Transverse colon (tissue), 4 donors: ENCODE measurements at regions not wholly inside any gene's neighbourhood (a gene's known extent, or its start where the extent isn't known, plus 50 kb on each side); places are given as distances from the start of the nearest gene placed in this dataset.

Source experiments
- DNase-seq: peaks from one replicate; pipeline ENCODE4 v3.0.0-alpha.2; 2019
- H3K27ac ChIP-seq, 4 donors: fragments of 200-600 bp; sonication (generic); 2 replicates each; pipeline ENCODE4 v1.5.1; 2016 to 2018; ENCODE audit warnings: inconsistent platforms in 4 of 4
- H3K27me3 ChIP-seq: fragments of 200-600 bp; sonication (generic); 2 replicates; pipeline ENCODE4 v1.5.1; 2017; ENCODE audit warnings: inconsistent platforms
- H3K36me3 ChIP-seq, 4 donors: fragments of 200-600 bp; sonication (generic); 2 replicates each; pipeline ENCODE4 v1.5.1; 2017 to 2019; ENCODE audit warnings: inconsistent platforms in 4 of 4
- H3K4me1 ChIP-seq, 4 donors: fragments of 200-600 bp; sonication (generic); 2 replicates each; pipeline ENCODE4 v1.5.1; 2017 to 2020; ENCODE audit warnings: inconsistent platforms in 4 of 4
- H3K4me3 ChIP-seq, 4 donors: fragments of 200-600 bp; sonication (generic); 1 replicate in 1 of 4; 2 replicates in 3 of 4; pipeline versions ENCODE4 v1.5.1 to v1.6.1; 2017 to 2019; ENCODE audit warnings: inconsistent platforms in 4 of 4
- H3K9me3 ChIP-seq, 2 donors: fragments of 200-600 bp; sonication (generic); 2 replicates each; pipeline ENCODE4 v1.5.1; 2017 to 2019; ENCODE audit warnings: inconsistent platforms in 2 of 2
- CTCF ChIP-seq, 5 experiments: fragments of 200-600 bp in 3 of 5; fragments of 450-650 bp in 2 of 5; sonication (generic) in 3 of 5; IDR thresholded peaks; 1 replicate in 2 of 5; 2 replicates in 3 of 5; pipeline ENCODE4 v1.5.1; 2016 to 2017; ENCODE audit warnings: antibody characterized with exemption in 5 of 5, inconsistent platforms in 3 of 5, mild to moderate bottlenecking in 2 of 5, moderate library complexity in 1 of 5
- EP300 ChIP-seq: sonication (generic); formaldehyde crosslinking; IDR thresholded peaks from one replicate; pipeline ENCODE4 v1.6.1; 2017; ENCODE audit warnings: antibody characterized with exemption, low read depth
- POLR2A ChIP-seq: fragments of 450-650 bp; IDR thresholded peaks from one replicate; pipeline ENCODE4 v1.6.1; 2016; ENCODE audit warnings: antibody characterized with exemption, mild to moderate bottlenecking, moderate library complexity
- POLR2AphosphoS5 ChIP-seq, 3 donors: sonication (generic); formaldehyde crosslinking; IDR thresholded peaks; one replicate each; pipeline ENCODE4 v1.6.1; 2016; ENCODE audit warnings: antibody characterized with exemption in 3 of 3
- WGBS, 2 donors: methylation state at CpG; one replicate each; pipeline ENCODE4 v1.1.5; 2018; ENCODE audit warnings: low coverage in 1 of 2; 5-methylcytosine and 5-hydroxymethylcytosine counted together
- in situ Hi-C, 4 donors: fragments of 200-750 bp; cut with MboI; loops; one replicate each; pipeline versions ENCODE4 v1.15.0 to v1.15.1; 2017; ENCODE audit warnings: low sequenced_read_pairs in 3 of 4, low pct_ligation_motif_present in 1 of 4, low pct_unique_long_range_greater_than_20kb in 1 of 4
- intact Hi-C: fragments of 100-400 bp; cut with DNase I; formaldehyde crosslinking; loops from one replicate; pipeline ENCODE4 v1.15.1; 2023; ENCODE audit warnings: low total_unique reads

- in situ Hi-C loops (no loop called here), intact Hi-C loops (no loop called here)
- Histone ChIP-seq H3K36me3 (no peaks in the 10 kb centered on the region), H3K27me3 (no peaks in the 10 kb centered on the region), H3K4me1 (no peaks in the 10 kb centered on the region), H3K4me3 (no peak overlapping the region), H3K27ac (no peak overlapping the region), H3K9me3 (no peaks in the 10 kb centered on the region)
- 68 to 73% methylated on average over 2 to 3 of the region's 3 CpGs for WGBS, 2 donors
- no peak for TF ChIP-seq EP300
- TF ChIP-seq POLR2AphosphoS5 (IDR thresholded peaks at IDR 0.05) = no peak
- no peak for TF ChIP-seq POLR2A
- no peak for TF ChIP-seq CTCF (IDR thresholded peaks at IDR 0.05)
- DNase-seq = no peak
These were observed 284.1 kb upstream of the TENM3 start for GRCh38 chr4:181959121-181959520.

- WGBS, 2 donors = 82 to 92% methylated on average over 3 of the region's 3 CpGs
- TF ChIP-seq CTCF (IDR thresholded peaks at IDR 0.05) = no peak
These were observed 282.8 kb upstream of the TENM3 start for GRCh38 chr4:181960384-181960783.

GRCh38 chr4:181962321-181962720, 280.9 kb upstream of the TENM3 start:
- no peak for DNase-seq
- Histone ChIP-seq H3K36me3 (no peaks in the 10 kb centered on the region), H3K9me3 (no peaks in the 10 kb centered on the region), H3K4me1 (no peaks in the 10 kb centered on the region), H3K27me3 (no peaks in the 10 kb centered on the region), H3K4me3 (no peak overlapping the region), H3K27ac (no peak overlapping the region)
- intact Hi-C loops = no loop called here
- in situ Hi-C loops = no loop called here
- 63 to 74% methylated on average over 4 of the region's 4 CpGs for WGBS, 2 donors
- TF ChIP-seq EP300 = no peak
- no peak for TF ChIP-seq POLR2A
- TF ChIP-seq CTCF (IDR thresholded peaks at IDR 0.05) = no peak
- TF ChIP-seq POLR2AphosphoS5 (IDR thresholded peaks at IDR 0.05) = no peak

More at GRCh38 chr4:181960384-181960783, 282.8 kb upstream of the TENM3 start:
- Histone ChIP-seq H3K4me3 (no peak overlapping the region), H3K27ac (no peak overlapping the region), H3K9me3 (no peaks in the 10 kb centered on the region), H3K4me1 (no peaks in the 10 kb centered on the region), H3K36me3 (no peaks in the 10 kb centered on the region), H3K27me3 (no peaks in the 10 kb centered on the region)
- intact Hi-C loops (no loop called here), in situ Hi-C loops (no loop called here)
- no peak for DNase-seq

DNA sequence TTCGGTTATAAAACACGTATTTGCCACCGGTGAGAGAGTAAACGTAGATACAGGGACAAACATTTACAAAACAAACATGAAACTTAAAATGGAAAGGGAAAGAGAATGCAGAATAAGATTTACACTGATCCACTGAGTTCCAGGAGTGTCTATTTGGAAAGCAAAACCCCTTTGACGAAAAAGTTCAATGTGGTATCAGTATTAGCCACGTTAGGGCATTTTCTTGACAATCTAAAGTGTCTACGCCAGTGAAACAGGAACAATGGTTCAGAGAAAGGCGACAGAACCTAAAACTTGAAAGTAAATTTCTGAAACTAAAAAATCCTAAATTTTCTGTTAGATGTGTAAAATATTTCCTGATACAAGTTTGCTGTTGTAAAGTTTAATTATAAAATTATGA, 278.5 kb upstream of the TENM3 start:
- no peak overlapping the region for H3K27ac ChIP-seq
- H3K36me3 ChIP-seq = no peaks in the 10 kb centered on the region
- TF ChIP-seq CTCF (IDR thresholded peaks at IDR 0.05) (no peak), POLR2A (no peak), EP300 (no peak), POLR2AphosphoS5 (IDR thresholded peaks at IDR 0.05) (no peak)
- no peaks in the 10 kb centered on the region for H3K4me1 ChIP-seq
- no peak overlapping the region for H3K4me3 ChIP-seq
- in situ Hi-C loops (no loop called here), intact Hi-C loops (no loop called here)
- no peaks in the 10 kb centered on the region for H3K27me3 ChIP-seq
- whole genome bisulfite sequencing, 2 donors = 58 to 59% methylated on average over 8 of the region's 8 CpGs
- DNase-seq = no peak
- no peaks in the 10 kb centered on the region for H3K9me3 ChIP-seq
